Body of pancreas (tissue), 4 donors: ENCODE measurements at regions not wholly inside any gene's neighbourhood (a gene's known extent, or its start where the extent isn't known, plus 50 kb on each side); places are given as distances from the start of the nearest gene placed in this dataset.

Experiments used
- CTCF ChIP-seq, 7 experiments: fragments of 450-650 bp in 4 of 7; fragments of 200-600 bp in 3 of 7; sonication (generic) in 3 of 7; IDR thresholded peaks; one replicate each; pipeline ENCODE4 v1.5.1; 2016 to 2019; ENCODE audit warnings: antibody characterized with exemption in 7 of 7
- POLR2A ChIP-seq, 3 donors: fragments of 450-650 bp; IDR thresholded peaks; one replicate each; pipeline ENCODE4 v1.6.1; 2016; ENCODE audit warnings: antibody characterized with exemption in 3 of 3, mild to moderate bottlenecking in 2 of 3

GRCh38 chr2:136188086-136188485 lies 70.1 kb upstream of the CXCR4 start:
- TF ChIP-seq CTCF (IDR thresholded peaks at IDR 0.05): no peak
- no peak for TF ChIP-seq POLR2A (IDR thresholded peaks at IDR 0.05)
